GM12801 (cell line): ENCODE measurements at regions not wholly inside any gene's neighbourhood (a gene's known extent, or its start where the extent isn't known, plus 50 kb on each side); places are given as distances from the start of the nearest gene placed in this dataset.

ENCODE experiments used
- TF ChIP-seq, protein P1 (sequence below): IDR thresholded peaks from one replicate; pipeline ENCODE4 v1.5.1; 2011; ENCODE audit warnings: control low read depth; ENCODE audit not compliant: insufficient read length; ENCODE audit errors: extremely low read depth

DNA sequence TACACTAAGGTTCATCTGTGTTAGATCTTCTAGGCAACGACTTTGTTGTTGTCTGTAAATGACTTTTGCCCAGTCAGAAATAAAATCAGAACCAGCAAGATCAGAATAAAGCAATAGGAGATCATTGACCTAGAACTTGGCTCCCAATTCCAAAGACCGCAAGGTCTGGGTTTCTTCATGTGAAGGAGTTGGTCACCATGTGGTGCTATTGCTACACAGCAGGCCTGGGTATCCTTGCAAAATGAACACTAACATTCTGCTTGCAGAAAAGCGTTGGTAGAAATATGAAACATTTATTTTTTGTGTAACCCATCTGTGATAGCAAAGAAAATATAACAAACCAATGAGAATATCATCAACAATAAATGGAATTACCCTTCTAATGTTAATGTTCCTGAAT is 831.0 kb downstream of the NXPH1 start:
- TF ChIP-seq, protein P1, sequence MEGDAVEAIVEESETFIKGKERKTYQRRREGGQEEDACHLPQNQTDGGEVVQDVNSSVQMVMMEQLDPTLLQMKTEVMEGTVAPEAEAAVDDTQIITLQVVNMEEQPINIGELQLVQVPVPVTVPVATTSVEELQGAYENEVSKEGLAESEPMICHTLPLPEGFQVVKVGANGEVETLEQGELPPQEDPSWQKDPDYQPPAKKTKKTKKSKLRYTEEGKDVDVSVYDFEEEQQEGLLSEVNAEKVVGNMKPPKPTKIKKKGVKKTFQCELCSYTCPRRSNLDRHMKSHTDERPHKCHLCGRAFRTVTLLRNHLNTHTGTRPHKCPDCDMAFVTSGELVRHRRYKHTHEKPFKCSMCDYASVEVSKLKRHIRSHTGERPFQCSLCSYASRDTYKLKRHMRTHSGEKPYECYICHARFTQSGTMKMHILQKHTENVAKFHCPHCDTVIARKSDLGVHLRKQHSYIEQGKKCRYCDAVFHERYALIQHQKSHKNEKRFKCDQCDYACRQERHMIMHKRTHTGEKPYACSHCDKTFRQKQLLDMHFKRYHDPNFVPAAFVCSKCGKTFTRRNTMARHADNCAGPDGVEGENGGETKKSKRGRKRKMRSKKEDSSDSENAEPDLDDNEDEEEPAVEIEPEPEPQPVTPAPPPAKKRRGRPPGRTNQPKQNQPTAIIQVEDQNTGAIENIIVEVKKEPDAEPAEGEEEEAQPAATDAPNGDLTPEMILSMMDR, result no peak

DNA sequence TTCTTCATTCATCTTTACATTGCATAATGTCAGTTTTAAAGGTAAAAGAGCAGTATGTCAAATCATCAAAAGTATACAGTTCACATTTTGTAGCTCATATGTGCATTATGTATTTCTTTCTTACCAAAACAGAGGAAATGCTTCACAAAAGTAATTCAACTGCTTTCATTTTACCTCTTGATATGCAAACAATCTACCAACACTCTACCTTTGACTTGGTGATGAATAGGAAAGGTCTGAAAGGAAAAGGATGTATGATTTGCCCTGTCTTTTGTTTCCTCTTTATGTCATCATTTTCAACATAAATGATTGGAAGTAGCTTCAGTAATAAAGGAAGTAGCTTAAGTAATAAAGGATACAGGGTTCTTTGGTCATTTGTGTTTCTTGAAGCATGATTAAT is 846.7 kb downstream of the NXPH1 start:
- TF ChIP-seq, protein P1, result no peak

DNA sequence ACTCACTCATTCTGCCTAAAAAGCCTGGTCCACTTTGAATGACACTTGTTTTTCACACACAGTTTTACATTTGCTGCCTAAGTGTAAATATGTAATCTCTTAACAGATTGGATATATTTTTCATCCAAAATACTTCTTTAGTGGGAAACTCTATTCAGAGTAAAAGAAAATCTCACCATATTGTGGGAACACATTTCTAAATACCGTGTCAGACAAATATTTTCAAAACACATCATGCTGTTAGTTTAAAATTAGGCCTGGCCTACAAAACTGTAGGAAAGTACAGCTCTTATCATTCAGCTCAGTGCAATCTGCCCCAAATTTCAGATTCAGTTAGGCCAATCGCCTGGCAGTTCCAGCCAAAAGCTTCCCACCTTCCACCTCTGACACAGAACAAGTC is 849.8 kb downstream of the NXPH1 start:
- TF ChIP-seq, protein P1, result no peak

DNA sequence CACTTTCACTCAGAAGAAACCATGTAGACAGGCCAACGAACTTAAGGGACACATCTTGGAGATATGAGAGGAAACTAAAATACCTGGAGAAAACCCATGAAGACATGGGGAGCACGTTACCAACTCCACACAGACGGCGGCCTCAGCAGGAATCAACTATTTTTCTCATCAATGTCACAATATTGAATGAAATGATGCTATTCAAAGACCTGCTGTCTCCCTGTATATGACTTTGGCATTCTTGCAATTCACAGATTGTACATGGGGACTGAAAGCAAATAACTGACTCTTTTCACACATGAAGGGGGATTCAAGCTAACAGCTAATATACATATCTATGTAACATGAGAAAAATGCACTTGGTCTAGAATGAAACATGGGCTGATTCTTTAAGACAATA is 869.0 kb downstream of the NXPH1 start:
- TF ChIP-seq, protein P1, result no peak

DNA sequence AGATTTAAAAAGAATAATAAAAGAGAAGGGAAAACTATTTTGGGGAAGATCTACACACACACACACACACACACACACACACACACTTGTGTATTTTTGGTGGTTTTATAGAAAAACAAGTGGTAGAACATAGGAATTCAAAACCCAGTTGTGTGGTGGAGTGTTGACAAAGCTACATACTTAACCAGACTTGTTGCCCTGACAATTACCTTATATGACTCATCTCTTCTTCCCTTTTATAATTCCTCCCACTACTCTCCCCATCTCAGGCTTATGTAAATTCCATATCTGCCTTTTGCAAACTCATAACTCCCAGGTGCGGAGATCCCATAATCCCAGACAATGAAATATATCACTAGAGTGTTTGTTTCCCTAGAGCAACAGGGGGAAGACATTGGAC is 873.7 kb downstream of the NXPH1 start:
- TF ChIP-seq, protein P1, result no peak

DNA sequence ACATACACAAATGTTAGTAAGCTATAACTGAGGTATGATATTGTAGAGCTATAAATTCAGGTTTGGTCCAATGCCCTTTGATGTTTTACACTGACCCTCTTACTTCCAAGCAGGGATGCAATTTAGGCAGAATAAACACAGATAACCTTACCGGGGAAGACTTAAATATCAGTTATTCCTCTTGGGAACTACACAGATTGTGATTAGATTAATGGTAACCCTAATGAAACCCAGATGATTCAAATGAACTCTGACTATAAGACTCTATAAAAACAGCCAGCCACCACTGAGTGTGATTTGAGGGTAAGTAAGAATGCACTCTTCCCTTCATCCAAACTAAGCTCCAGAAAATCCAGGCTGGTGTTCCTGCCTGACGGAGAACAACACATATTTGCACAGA is 891.1 kb downstream of the NXPH1 start:
- TF ChIP-seq, protein P1, result no peak

DNA sequence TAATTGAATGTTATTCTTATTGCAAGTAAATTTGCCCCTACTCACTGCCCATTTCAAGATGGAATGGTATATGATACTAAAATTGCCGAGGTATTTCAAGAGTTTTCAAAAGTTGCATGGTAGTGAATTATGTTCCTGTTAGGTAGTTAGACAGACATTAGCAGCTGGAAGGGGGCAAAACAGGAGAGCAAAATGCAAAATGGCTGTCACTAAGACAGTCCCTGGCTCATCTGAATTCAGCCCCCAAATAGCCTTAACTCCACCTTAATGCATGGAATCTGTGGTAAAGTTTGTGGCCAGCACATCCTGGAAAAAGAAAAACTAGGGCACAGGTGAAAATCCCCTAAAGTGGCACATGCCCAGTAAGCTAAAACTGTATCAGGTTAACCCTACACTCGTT is 894.9 kb downstream of the NXPH1 start:
- TF ChIP-seq, protein P1, result no peak

DNA sequence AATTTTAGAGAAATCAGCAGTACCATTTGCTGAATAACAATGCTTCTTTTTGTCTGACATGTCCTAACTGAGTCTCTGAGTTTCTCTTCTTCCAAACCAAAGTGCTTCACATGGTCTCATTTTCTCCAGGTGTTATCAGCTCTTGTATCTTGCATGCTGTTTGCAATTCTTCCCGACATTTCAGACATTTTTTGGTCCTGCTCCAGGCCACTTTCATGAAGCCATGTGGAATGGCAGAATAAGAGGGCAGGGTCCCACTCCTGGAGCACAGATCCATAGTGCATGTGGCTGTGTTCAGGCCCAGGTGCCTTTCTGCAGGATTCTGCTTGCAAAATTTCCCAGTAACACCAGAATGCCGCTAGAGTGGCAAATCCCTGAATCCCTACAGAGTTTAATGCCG is 916.2 kb downstream of the NXPH1 start:
- TF ChIP-seq, protein P1, result no peak
